Endothelial cell (in vitro differentiated cells): ENCODE measurements at regions not wholly inside any gene's neighbourhood (a gene's known extent, or its start where the extent isn't known, plus 50 kb on each side); places are given as distances from the start of the nearest gene placed in this dataset.

Source experiments
- DNase-seq: peaks from one replicate; pipeline ENCODE4 v3.0.0; 2021; ENCODE audit warnings: low spot score
- H3K27ac Mint-ChIP-seq: one replicate; pipeline ENCODE4 v1.8.0; 2021; ENCODE audit warnings: mixed read lengths, inconsistent platforms; ENCODE audit not compliant: unreplicated experiment
- H3K27me3 Mint-ChIP-seq: one replicate; pipeline ENCODE4 v1.8.0; 2021; ENCODE audit warnings: mild to moderate bottlenecking, moderate library complexity, mixed read lengths, inconsistent platforms; ENCODE audit not compliant: unreplicated experiment
- H3K36me3 Mint-ChIP-seq: one replicate; pipeline ENCODE4 v1.8.0; 2021; ENCODE audit warnings: mild to moderate bottlenecking, low read depth, mixed read lengths, inconsistent platforms; ENCODE audit not compliant: unreplicated experiment
- H3K4me1 Mint-ChIP-seq: one replicate; pipeline ENCODE4 v1.8.0; 2021; ENCODE audit warnings: mild to moderate bottlenecking, mixed read lengths, inconsistent platforms; ENCODE audit not compliant: unreplicated experiment
- H3K4me3 Mint-ChIP-seq: one replicate; pipeline ENCODE4 v1.8.0; 2021; ENCODE audit warnings: mild to moderate bottlenecking, mixed read lengths, inconsistent platforms; ENCODE audit not compliant: unreplicated experiment
- H3K9me3 Mint-ChIP-seq: one replicate; pipeline ENCODE4 v1.8.0; 2021; ENCODE audit warnings: mixed read lengths, inconsistent platforms; ENCODE audit not compliant: unreplicated experiment
- TF ChIP-seq, protein P1 (sequence below): fragments of 200-600 bp; sonication (generic); IDR thresholded peaks from one replicate; pipeline ENCODE4 v1.5.0; 2021; ENCODE audit warnings: antibody characterized with exemption; ENCODE audit not compliant: unreplicated experiment

GRCh38 chr22:22957090-22957489, 69.5 kb downstream of the IGLL5 start:
- no peak overlapping the region for H3K4me3 Mint-ChIP-seq
- H3K27me3 Mint-ChIP-seq = no peaks in the 10 kb centered on the region
- TF ChIP-seq, protein P1, sequence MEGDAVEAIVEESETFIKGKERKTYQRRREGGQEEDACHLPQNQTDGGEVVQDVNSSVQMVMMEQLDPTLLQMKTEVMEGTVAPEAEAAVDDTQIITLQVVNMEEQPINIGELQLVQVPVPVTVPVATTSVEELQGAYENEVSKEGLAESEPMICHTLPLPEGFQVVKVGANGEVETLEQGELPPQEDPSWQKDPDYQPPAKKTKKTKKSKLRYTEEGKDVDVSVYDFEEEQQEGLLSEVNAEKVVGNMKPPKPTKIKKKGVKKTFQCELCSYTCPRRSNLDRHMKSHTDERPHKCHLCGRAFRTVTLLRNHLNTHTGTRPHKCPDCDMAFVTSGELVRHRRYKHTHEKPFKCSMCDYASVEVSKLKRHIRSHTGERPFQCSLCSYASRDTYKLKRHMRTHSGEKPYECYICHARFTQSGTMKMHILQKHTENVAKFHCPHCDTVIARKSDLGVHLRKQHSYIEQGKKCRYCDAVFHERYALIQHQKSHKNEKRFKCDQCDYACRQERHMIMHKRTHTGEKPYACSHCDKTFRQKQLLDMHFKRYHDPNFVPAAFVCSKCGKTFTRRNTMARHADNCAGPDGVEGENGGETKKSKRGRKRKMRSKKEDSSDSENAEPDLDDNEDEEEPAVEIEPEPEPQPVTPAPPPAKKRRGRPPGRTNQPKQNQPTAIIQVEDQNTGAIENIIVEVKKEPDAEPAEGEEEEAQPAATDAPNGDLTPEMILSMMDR = no peak
- no peak for DNase-seq
- H3K4me1 Mint-ChIP-seq = no peaks in the 10 kb centered on the region
- no peaks in the 10 kb centered on the region for H3K36me3 Mint-ChIP-seq
- H3K27ac Mint-ChIP-seq = no peak overlapping the region
- peaks cover 5% of the 10 kb centered on the region for H3K9me3 Mint-ChIP-seq

DNA sequence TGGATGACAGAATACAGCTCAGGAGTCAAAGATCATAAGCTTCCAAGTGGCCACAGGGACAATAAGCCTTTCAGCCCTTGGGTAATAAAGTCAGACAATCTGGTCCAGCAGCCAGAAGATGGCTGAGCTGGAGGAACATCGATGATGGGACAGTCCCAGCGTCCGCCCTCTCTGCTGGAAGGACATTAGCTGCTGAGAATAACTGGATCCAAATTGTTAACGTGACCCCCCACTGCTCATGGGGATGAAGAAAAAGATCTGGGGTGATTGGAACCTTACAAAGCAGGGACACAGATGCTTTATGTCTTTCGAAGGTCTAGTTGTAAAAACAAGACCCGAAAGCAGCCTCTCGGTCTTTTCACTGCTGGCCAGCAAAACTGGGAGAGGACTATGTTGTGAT, 71.0 kb downstream of the IGLL5 start:
- no peaks in the 10 kb centered on the region for H3K27me3 Mint-ChIP-seq
- TF ChIP-seq, protein P1 = no peak

GRCh38 chr22:22959147-22959827, 71.7 kb downstream of the IGLL5 start:
- Mint-ChIP-seq H3K9me3 (peaks cover 5% of the 10 kb centered on the region), H3K27me3 (no peaks in the 10 kb centered on the region), H3K36me3 (no peaks in the 10 kb centered on the region), H3K4me1 (no peaks in the 10 kb centered on the region), H3K4me3 (no peak overlapping the region), H3K27ac (no peak overlapping the region)
- TF ChIP-seq, protein P1 = peak; percentile 95
- DNase-seq = peak; percentile 86

More for the DNA sequence above, 71.0 kb downstream of the IGLL5 start:
- DNase-seq = no peak
- Mint-ChIP-seq H3K36me3 (no peaks in the 10 kb centered on the region), H3K4me1 (no peaks in the 10 kb centered on the region), H3K4me3 (no peak overlapping the region), H3K27ac (no peak overlapping the region), H3K9me3 (peaks cover 5% of the 10 kb centered on the region)

- H3K4me3 Mint-ChIP-seq = no peak overlapping the region
- TF ChIP-seq, protein P1 = no peak
- no peaks in the 10 kb centered on the region for H3K4me1 Mint-ChIP-seq
- DNase-seq = no peak
- H3K27me3 Mint-ChIP-seq = no peaks in the 10 kb centered on the region
- H3K9me3 Mint-ChIP-seq = peaks cover 5% of the 10 kb centered on the region
- H3K27ac Mint-ChIP-seq = no peak overlapping the region
- H3K36me3 Mint-ChIP-seq = no peaks in the 10 kb centered on the region
Measured at GRCh38 chr22:22960307-22960706, 72.7 kb downstream of the IGLL5 start.

GRCh38 chr22:22961574-22961973, 74.0 kb downstream of the IGLL5 start:
- peaks cover 5% of the 10 kb centered on the region for H3K9me3 Mint-ChIP-seq
- no peaks in the 10 kb centered on the region for H3K36me3 Mint-ChIP-seq
- H3K27ac Mint-ChIP-seq = no peak overlapping the region
- no peak for DNase-seq
- H3K27me3 Mint-ChIP-seq = no peaks in the 10 kb centered on the region
- H3K4me3 Mint-ChIP-seq = no peak overlapping the region
- TF ChIP-seq, protein P1 = no peak
- no peaks in the 10 kb centered on the region for H3K4me1 Mint-ChIP-seq
